OCI-M1 (cell line): ENCODE measurements at regions not wholly inside any gene's neighbourhood (a gene's known extent, or its start where the extent isn't known, plus 50 kb on each side); places are given as distances from the start of the nearest gene placed in this dataset.
"Not testable (repeated sequence)": the region's sequence is repeated elsewhere in the genome, so short reads cannot be mapped to it uniquely, and the experiment has no call there.

ENCODE experiments used
- DNase-seq: peaks from one replicate; lab custom pipeline; 2025; lab: John Stamatoyannopoulos, UW

DNA sequence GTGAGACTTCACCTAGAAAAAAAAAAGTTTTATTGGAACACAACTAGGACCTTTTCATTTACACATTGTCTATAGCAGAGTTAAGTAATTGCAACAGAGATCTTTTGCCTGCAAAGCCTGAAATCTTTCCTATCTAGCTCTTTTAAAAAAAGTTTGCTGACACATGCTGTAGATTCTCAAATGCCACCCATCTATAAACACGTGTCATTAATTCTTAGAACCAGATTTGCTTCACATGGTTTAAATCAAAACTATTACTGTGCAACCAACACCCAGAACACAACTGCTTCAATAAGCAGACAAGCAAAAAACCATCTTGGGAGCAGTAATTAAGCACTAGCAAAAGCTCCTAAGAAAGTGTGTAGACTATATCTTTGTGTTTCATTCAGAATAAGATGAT lies 55.0 kb downstream of the OXSM start:
- no peak for DNase-seq

DNA sequence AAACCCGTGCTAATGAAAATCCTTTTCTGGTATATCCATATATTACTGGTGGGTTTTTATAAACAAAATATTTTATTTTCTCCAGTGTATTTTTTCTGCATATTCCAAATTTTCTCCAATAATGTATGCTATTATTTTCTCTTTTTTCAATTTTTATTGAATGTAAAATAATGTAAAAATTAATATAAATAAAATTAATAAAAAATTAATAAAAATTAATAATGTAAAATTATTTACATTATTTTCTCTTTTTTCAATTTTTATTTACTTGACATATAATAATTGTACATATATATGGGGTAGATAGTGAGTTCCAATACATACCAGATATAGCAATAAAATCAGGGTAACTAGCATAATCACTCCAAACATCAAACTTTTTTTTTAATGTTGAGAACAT lies 56.4 kb downstream of the OXSM start:
- DNase-seq: no peak

DNA sequence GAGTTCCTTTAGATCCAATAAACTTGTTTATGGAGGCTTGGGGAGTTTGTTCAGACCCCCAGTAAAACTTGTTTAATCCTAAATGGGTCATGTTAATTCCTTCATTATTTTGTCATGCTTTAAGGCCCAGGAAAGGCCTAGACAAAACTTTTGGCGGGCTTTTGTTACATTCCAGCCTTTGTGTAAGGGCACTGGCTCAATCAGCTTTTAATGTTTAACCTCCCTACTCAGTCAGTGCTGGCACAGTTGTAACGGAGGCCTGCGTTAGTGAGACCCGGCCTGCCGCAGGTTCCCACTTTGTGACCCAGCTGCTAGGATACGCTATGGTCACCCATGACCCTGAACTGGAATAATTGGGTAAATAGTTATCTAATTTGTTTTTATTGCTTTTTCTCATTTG lies 59.2 kb downstream of the OXSM start:
- DNase-seq: no peak

DNA sequence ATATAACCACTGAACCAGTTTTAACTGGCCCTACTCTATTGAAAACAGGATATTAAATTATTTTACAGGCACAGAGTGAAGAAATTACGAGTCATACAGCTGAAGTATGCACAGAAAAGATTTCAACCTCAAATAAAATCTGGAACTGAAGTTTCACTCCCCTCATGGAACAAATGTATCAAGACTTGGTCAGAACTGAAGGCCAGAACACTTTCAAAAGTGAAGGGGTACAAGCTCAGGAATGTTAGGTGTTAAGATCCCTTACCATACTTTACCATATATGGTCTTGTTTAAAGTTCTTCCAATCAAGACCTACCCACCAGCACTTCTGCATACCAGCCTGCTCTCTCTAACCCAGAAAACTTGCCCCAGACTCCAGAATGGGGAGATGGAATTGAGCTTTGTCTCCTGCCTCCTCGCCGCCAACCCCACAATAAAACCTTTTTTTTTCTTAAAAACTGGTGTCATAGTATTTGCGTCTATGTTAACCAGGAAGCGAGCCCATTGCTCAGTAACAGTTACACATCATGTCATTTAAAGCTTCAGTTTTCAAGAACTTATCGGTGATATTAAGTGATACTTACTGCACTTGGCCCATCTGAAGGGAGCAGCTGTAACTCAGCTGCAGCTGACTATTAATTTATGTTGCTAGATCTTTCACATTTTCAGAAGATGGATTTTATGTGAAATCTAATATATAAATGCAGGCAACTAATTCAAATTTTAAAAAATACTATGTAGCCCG lies 59.9 kb downstream of the OXSM start:
- no peak for DNase-seq

DNA sequence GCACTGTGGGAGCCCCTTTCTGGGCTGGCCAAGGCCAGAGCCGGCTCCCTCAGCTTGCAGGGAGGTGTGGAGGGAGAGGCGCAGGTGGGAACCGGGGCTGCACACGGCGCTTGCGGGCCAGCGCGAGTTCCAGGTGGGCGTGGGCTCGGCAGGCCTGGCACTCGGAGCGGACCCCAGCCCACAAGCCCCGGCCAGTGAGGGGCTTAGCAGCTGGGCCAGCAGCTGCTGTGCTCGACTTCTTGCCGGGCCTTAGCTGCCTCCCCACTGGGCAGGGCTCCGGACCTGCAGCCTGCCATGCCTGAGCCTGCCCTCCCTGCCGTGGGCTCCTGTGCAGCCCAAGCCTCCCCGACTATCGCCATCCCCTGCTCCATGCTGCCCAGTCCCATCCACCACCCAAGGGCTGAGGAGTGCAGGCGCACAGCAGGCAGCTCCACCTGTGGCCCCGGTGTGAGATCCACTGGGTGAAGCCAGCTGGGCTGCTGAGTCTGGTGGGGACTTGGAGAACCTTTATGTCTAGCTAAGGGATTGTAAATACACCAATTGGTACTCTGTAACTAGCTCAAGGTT lies 61.9 kb downstream of the OXSM start:
- not testable (repeated sequence) for DNase-seq

DNA sequence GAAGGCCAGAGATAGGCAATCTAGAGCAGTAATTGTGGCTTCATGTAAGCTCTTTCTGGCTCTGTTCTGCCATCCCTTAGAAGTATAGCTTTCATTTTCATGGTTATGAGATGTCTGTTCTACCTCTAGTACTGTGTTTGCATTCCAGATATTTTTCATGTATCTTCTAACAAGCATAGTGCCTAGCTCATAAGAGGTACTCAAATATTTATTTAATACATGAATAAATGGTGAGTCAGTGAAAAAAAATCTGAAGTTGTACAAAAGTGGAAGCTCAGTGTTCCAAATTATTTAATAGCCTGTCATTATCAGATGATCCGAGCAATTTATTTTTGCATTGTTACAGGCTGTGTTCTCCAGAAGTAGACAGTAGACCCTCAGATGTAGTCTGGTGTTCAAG lies 64.3 kb downstream of the OXSM start:
- peak; percentile 27 for DNase-seq

DNA sequence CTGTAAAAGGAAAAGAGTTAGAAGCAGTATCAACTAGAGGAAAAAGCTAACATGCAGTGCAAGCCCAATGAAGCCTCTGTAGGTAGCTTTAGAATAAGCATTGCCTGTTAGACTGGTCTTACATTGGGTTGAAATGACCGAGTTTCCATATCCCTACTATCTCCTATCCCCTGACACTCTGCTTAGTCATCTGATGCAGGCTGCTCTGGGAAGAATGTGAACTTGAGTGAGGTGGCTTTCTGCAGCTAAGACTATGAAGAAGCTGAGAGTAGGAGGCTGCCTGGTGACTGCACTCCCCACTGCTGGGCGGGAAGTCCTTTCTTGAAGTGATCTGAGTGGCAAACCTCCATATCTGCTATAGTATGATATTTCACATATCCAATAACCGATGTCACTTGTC lies 64.7 kb downstream of the OXSM start:
- DNase-seq: peak; percentile 39

DNA sequence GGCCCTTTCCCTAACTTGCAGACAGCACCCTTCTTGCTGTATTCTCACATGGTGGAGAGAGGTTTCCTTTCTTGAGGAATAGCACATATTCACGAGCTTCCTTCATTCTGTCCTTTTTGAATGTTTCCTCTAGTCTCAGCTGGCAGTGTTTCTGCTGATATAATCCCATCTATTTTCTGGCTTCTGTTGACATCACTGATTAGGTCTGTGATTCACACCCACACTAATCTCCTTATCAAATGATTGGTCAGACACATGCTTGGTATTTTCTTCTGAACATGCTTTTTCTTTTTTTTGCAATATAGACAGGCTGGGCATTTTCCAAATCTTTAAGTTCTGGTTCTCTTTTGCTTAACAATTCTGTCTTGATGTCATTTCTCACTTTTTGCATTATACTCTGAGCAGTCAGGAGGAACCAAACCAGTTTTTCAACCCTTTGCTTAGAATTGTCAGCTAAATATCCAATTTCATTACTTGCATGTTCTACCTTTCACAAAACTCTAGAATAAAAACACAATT lies 65.4 kb downstream of the OXSM start:
- peak; percentile 44 for DNase-seq

DNA sequence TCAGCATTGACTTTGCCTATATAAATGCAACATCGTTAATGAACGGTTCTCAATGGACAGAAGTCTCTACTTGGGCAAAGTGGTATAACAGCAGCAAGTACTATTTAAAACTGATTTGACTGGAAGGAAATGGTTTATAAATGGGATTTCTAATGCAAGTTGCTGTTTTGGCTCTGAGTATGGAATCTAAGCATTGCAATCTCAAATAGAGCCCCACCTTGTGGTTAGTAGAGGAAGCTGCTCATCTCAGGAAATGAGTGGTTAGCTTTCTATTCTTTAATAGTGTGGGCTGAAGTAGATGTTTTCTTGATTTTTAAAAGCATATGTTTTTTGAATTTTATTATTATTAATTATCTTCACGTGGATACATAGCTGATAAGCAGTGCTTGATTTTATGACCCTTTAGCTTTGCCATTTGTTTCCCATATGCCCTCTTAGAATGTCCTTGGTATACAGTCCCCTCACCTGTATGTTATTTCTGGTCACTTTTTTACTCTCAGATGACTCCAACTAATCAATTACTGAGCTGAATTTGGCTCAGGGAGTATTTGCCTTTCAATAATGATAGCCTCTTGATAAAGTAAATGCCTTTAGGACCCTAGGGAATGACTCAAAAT lies 67.1 kb downstream of the OXSM start:
- peak; percentile 69 for DNase-seq

DNA sequence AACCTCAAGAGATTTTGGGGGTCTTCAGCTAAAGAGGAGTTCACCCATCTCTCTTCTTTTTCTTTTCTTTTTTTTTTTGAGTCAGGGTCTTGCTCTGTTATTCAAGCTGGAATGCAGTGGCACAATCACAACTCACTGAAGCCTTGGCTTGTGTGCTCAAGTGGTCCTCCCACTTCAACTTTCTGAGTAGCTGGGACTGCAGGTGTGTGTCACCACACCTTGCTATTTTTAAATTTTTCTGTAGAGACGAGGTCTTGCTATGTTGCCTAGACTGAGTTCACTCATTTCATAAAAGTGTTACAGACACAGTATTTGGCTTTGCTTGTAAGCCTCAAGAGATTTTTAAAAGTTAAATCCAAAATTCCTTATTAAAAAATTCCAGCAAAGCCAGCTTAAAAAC lies 71.7 kb downstream of the OXSM start:
- DNase-seq: no peak

DNA sequence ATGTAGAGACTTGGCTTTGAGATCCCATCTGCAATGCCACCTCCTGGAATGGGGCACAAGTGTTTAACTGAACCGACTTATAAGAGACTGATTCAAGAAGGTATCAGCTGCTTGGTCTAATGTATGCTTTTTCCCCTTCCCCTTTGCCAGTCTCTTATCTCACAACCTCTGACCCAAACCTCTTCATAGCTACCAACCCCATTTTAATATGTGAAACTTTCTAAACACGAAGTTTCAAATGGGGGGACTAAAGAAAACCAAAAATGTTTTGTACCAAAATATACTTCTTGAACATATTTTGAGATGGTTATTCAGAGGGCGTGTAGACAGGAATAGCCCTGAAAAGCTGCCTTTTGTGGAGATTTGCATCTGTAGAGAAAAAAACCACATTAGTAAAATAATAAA lies 73.1 kb downstream of the OXSM start:
- no peak for DNase-seq

DNA sequence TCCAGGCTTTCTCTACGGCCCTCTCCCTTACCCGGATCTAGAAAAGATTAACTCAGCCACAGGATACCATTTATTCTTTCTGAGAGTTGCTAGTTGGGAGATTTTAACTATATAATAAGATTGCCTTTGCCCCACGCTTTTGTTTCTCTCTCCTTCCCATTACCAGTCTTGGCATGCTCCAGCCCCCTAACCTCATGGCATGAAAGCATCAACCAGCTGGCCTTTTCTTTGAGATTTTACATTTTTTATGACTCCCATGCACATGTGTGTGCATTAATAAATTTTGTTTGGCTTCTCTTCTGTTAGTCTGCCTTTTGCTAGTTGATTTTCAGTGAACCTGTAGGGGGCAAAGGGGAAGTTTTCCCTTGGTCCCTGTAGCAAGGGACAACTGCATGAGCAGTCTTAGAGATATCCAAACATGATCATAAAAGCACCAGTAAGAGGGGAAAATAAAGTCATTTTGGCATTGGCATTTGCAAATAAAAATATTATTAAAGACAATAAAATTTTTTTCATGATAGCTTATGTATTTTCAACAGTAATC lies 73.6 kb downstream of the OXSM start:
- DNase-seq: peak; percentile 41

DNA sequence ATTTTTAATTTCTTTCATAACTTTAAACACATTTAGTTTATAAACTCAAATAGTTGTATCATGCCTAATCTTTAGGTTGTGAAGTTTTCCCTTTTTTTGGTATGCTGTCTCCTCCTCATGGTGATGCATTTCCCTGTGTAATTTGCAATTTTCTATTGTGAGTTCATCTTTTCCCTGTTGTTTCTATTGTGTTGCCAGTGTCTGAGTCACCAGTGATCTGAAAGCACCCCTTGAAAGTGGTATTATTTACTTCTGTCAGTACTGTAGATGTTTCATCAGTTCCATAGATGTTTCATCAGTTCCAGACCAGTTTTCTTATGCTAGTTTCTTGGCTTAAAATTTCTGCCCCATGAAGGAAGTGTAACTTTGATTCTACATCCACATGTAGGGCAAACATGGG lies 80.6 kb downstream of the OXSM start:
- DNase-seq: peak; percentile 11

DNA sequence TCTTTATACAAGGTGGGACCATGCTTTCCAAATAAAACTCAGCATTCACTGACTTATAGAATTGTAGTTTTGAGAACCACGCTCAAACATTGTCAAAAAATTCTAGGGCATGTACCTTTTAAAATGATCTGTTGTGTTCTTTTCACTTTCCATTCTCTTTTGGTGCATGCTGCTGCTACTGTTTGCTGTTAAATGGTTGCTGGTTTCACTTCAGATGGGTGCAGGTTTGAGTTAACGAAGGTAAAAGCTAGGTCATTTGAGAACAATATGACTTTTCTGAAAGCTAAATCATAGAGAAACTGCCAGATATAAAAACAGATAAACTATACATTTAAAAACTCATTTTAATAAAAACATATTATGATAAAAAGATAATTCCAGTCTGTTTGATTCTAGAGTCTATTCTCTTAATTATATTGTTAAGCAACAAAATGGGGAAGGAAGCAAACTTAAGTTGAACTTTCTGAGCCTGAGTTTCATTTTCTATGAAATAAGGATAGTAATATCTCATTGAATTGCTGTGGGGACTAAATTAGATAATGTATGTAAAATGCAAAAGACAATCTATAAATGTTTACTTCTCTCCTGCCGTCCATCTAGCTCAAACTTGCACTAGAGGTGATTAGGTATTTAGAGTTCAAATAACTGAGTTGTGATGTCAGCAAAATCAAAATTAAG lies 82.4 kb downstream of the OXSM start:
- DNase-seq: no peak

DNA sequence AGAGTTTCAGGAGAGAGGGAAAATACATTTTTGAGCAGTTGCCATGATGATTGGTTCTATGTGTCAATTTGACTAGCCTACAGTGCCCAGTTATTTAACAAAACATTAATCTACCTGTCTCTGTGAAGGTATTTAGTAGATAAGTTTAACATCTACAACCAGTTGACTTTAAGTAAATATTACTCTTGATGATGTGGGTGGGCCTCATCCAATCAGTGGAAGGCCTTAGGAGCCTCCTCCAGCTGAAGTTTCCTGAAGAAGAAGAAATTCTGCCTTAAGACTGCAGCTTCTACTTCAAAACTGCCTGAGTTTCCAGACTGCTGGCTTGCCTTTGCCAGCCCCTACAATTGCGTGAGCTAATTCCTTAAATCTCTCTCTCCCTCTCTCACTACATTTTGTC lies 93.6 kb downstream of the OXSM start:
- DNase-seq: no peak

DNA sequence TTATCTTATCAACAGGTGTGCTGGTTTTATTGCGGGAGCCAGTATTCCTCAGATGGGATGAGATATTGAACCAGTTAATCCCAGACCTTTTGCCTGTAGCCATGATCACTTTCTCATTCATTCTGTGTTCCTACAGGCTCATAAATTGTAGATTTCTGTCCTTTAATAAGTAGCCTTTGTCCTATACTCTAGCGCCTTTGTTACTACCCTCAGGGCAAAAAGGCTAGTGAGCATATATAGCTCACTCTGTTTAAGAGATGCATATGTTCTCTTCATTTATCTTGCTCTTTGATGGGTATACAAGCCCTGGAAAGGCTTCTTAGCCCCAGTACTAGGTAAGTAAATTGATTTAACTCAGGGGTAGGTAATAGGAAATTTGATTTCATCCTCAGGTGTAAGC lies 95.1 kb downstream of the OXSM start:
- no peak for DNase-seq

DNA sequence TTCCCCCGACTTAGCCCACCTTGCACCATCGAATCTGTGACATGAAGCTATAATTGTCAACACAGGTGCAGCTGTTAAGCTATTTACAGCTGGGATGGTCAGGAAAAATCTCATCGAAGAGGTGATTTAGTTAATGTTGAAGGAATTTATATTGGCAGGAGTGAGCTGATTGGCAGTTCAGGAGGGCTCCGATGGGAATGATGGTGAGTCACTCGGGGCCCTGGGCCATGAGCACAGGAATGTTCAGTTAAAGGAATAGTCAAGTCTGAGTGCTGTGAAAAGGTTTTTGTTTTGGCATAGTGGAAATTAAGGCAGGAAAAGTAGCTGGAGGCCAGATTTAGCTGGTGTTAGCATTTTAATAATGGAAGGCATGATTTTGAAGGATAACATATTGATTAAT lies 95.7 kb downstream of the OXSM start:
- DNase-seq: no peak

DNA sequence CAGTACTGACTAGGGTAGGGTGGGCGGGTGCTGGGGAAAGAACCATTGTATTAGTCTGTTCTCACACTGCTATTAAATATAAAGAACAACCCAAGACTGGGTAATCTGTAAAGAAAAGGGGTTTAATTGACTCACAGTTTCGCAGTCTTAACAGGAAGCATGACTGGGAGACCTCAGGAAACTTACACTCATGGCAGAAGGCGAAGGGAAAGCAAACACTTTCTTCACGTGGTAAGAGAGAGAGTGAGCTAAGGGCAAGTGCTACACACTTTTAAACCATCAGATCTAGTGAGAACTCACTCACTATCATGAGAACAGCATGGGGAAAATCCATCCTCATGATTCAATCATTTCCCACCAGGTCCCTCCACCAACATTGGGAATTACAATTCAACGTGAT lies 98.0 kb downstream of the OXSM start:
- no peak for DNase-seq

DNA sequence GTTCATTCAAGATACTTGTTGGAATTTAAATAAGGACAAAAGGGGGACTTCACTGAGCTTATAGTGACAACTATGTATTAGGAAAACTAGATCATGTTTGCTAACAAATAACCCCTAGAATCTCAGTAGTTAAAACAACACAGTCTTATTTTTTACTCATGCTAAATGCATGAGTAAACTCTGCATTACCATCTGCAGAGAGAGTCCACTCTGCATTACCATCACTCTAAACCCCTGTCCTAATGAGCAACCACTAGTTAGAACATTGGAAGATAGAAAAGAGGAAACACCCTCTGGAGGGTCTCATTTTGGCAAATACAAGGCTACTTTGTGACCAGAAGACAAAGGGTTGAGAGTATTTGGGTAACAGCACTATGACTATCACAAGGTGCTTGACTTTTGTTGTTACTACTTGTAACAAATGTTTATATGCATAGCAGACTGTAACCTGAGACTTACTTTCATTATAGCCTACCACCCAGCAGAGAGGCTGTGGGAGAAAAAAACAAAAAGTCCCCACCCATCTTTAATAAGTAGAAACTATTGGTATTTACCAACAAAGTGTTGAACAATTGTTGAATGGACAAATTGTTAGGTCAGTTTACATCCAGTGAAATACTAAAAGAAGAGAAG lies 99.1 kb downstream of the OXSM start:
- DNase-seq: peak; percentile 10

DNA sequence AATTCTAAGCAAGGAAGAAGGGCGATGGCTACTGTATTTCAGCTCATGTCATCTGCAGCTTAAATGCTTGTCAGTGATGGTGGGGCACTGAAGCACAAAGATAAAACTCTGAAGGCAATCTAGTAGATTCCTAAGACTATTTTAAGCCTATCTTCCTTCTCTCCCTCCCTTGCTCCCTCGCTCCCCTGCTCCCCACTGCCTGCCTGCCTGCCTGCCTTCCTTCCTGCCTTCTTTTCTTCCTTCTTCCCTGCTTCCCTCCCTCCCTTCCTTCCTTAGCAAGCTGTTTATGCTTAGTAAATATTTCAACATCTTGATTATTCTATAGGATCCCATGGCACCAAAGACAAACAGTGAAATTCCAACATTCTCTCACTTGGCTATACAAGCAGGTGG lies 99.6 kb downstream of the OXSM start:
- DNase-seq: no peak

DNA sequence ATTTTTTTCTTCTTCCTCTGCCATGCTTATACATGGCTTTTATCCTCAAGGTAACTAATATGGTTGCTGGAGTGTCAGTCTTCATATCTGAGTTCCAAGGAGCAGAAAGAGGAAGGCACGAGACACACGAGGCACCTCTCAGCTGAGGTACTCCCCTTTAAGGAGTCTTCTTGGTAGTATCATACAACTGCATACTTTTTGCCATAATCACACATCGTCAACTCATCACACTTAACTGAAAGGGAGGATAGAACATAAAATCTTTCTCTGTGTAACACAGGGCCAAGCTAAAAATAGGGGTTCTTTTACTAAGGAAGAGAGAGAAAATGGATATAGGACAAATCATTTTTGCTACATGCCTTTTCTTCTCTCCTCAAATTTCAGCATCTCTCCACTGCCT lies 104.2 kb downstream of the OXSM start:
- no peak for DNase-seq

DNA sequence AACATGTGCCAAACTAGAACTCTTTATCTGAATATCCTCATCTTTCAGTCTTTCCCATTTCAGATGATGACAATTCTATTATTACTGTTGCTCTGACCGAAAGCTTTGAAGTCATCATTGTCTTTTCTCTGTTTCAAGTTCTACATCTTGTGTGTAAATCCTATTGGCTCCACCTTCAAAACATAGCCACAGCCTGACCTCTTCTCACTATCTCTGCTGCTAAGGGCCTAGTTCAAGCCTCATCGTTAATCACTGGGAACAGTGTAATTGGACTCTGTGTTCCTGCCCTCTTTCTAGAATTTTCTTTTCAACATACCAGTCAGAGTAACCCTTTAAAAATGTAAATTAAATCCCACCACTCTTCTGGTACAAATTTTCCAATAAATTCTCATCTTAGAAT lies 105.1 kb downstream of the OXSM start:
- DNase-seq: no peak
